Amygdala (tissue), 56 donors: ENCODE measurements at regions not wholly inside any gene's neighbourhood (a gene's known extent, or its start where the extent isn't known, plus 50 kb on each side); places are given as distances from the start of the nearest gene placed in this dataset.

Experiments used
- DNase-seq, 56 donors: peaks; one replicate each; lab custom pipeline; 2025; lab: John Stamatoyannopoulos, UW

- DNase-seq: peak in 8 of 56 donors; percentile 1 to 23 (median 8)
Observed at GRCh38 chr10:60573336-60573735, 183.7 kb upstream of the ANK3 start.

GRCh38 chr10:60572511-60573194 is 183.0 kb upstream of the ANK3 start:
- peak in 47 of 56 donors; percentile 4 to 70 (median 32) for DNase-seq

GRCh38 chr10:60570896-60571295 is 181.2 kb upstream of the ANK3 start:
- peak in 3 of 56 donors; percentile 35 to 66 (median 64) for DNase-seq

GRCh38 chr10:60570272-60570865 is 180.7 kb upstream of the ANK3 start:
- peak in 20 of 56 donors; percentile 1 to 66 (median 30) for DNase-seq

- no peak for DNase-seq
Observed at GRCh38 chr10:60569681-60570080, 180.0 kb upstream of the ANK3 start.

- no peak for DNase-seq
Observed at GRCh38 chr10:60566096-60566495, 176.4 kb upstream of the ANK3 start.

GRCh38 chr10:60565492-60565891 is 175.8 kb upstream of the ANK3 start:
- no peak for DNase-seq

- no peak for DNase-seq
Observed at GRCh38 chr10:60564475-60564874, 174.8 kb upstream of the ANK3 start.

- no peak for DNase-seq
Observed at GRCh38 chr10:60560451-60560850, 170.8 kb upstream of the ANK3 start.

GRCh38 chr10:60555700-60556099 is 166.0 kb upstream of the ANK3 start:
- DNase-seq: no peak

- DNase-seq: no peak
Observed at GRCh38 chr10:60549686-60550085, 160.0 kb upstream of the ANK3 start.

- no peak for DNase-seq
Observed at GRCh38 chr10:60542657-60543056, 153.0 kb upstream of the ANK3 start.

- no peak for DNase-seq
Observed at GRCh38 chr10:60541451-60541850, 151.8 kb upstream of the ANK3 start.

- DNase-seq: no peak
Observed at GRCh38 chr10:60537697-60538096, 148.0 kb upstream of the ANK3 start.

GRCh38 chr10:60536529-60537114 is 146.9 kb upstream of the ANK3 start:
- DNase-seq: no peak

GRCh38 chr10:60535427-60535826 is 145.8 kb upstream of the ANK3 start:
- no peak for DNase-seq

- DNase-seq: no peak
Observed at GRCh38 chr10:60534761-60535389, 145.2 kb upstream of the ANK3 start.

GRCh38 chr10:60532696-60533468 is 143.2 kb upstream of the ANK3 start:
- no peak for DNase-seq

- DNase-seq: no peak
Observed at GRCh38 chr10:60531006-60531405, 141.3 kb upstream of the ANK3 start.

- no peak for DNase-seq
Observed at GRCh38 chr10:60527676-60528075, 138.0 kb upstream of the ANK3 start.
